ENCODE measurements at regions not wholly inside any gene's neighbourhood (a gene's known extent, or its start where the extent isn't known, plus 50 kb on each side); places are given as distances from the start of the nearest gene placed in this dataset.

DNA sequence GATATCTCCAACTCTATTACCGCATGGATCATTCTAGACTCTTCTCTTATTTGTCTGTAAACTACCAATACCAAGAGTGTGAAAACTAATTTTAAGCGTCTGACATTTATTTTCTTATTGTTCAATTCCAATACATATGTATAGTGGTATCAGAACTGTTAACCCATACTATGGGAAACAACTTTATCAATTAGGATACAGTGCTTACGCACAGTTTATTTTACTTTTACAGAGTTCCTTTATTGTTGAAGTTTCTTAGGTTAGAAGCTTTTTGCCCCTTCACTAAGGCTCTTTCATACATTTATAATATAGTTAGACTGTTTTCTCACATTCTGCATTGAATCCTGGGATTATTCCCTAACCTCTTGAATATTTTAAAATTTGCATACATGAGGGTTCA, 198.8 kb upstream of the RGPD4 start:
- no peak for DNase-seq (ENCODE audit: low read depth)
- no peak overlapping the region for H3K4me3 ChIP-seq (ENCODE audit: low read length)
- TF ChIP-seq, protein P1, sequence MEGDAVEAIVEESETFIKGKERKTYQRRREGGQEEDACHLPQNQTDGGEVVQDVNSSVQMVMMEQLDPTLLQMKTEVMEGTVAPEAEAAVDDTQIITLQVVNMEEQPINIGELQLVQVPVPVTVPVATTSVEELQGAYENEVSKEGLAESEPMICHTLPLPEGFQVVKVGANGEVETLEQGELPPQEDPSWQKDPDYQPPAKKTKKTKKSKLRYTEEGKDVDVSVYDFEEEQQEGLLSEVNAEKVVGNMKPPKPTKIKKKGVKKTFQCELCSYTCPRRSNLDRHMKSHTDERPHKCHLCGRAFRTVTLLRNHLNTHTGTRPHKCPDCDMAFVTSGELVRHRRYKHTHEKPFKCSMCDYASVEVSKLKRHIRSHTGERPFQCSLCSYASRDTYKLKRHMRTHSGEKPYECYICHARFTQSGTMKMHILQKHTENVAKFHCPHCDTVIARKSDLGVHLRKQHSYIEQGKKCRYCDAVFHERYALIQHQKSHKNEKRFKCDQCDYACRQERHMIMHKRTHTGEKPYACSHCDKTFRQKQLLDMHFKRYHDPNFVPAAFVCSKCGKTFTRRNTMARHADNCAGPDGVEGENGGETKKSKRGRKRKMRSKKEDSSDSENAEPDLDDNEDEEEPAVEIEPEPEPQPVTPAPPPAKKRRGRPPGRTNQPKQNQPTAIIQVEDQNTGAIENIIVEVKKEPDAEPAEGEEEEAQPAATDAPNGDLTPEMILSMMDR (IDR thresholded peaks at IDR 0.05; ENCODE audit: insufficient read depth, low read depth, low read length, missing control alignments): no peak

DNA sequence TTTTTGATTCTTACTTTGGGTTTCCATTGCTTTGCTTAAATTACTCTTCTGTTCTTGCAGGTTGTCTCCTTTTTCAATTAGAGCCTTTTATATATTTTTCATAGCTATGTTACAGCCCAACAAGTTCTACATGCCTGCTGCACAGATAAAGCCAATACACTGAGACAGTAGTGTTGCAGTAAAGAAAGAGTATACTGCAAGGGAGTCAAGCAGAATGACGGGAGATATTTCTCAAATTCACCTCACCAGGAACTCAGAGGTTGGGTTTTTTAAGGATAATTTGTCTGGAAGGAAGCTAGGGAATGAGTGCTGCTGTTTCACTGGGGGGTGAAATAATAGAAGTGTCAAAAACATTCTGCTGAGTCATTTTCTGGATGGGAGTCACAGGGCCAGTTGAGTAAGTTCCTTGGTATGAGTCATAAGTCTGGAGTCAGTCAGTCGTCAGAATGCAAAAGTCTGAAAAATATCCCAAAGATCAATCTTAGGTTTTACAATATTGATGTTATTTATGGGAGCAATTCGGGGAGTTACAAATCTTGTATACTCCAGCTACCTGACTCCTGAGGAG, 193.0 kb upstream of the RGPD4 start:
- TF ChIP-seq, protein P1 (IDR thresholded peaks at IDR 0.05; ENCODE audit: insufficient read depth, low read depth, low read length, missing control alignments): no peak
- peak; percentile 91 for DNase-seq (ENCODE audit: low read depth)
- H3K4me3 ChIP-seq (ENCODE audit: low read length): no peak overlapping the region

DNA sequence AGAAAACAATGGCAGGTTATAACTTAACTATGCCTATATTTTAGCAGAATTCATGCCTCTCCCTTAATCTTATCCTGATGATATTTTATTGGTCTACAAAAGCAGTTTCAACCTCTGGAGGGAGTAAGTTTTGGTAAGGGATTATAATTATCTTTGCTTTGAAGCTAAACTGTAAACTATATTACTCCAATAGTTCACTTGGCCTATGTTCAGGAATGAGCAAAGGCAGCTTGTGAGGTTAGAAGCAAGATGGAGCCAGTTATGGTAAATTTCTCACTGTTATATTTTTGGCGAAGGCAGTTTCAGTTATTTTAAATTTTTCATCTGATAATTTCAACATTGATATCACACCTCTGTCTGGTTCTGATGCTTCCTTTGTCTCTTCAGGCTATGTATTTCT, 192.5 kb upstream of the RGPD4 start:
- H3K4me3 ChIP-seq (ENCODE audit: low read length): no peak overlapping the region
- TF ChIP-seq, protein P1 (IDR thresholded peaks at IDR 0.05; ENCODE audit: insufficient read depth, low read depth, low read length, missing control alignments): no peak
- DNase-seq (ENCODE audit: low read depth): no peak

DNA sequence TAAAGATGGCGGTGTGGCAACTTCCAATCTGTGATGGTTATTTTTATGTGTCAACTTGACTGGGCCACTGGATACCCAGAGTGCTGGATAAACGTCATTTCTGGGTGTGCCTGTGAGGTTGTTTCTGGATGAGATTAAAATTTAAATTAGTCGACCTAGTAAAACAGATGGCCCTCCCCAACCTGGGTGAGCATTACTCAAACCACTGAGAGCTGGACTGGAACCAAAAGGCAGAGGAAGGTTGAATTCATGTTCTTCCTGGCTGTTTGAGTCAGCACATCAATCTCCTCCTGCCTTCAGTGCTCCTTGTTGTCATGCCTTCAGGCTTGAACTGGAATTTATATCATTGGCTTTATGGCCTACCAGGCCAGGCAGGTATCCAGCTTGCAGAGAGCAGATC, 190.8 kb upstream of the RGPD4 start:
- TF ChIP-seq, protein P1 (IDR thresholded peaks at IDR 0.05; ENCODE audit: insufficient read depth, low read depth, low read length, missing control alignments): no peak
- H3K4me3 ChIP-seq (ENCODE audit: low read length): no peak overlapping the region
- peak; percentile 88 for DNase-seq (ENCODE audit: low read depth)

DNA sequence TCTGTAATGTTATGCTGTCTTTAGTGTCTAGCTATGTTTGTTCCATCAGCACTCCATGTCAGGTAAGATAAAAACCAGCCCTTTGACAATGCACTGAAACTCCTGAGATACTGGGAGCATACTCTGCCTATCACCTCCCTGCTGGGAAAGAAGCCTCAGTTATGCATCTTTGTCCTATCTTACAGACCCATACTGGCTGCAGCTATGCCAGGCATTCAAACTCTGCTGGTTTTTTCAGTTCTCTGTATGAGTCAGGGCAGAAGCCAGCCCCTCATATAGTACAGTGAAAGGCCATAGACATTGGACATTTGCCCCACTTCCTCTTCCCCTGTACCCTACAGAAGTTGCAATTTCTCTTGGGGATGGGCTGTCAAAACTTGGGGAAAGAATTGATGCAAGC, 181.1 kb upstream of the RGPD4 start:
- DNase-seq (ENCODE audit: low read depth): no peak
- TF ChIP-seq, protein P1 (IDR thresholded peaks at IDR 0.05; ENCODE audit: insufficient read depth, low read depth, low read length, missing control alignments): no peak
- no peak overlapping the region for H3K4me3 ChIP-seq (ENCODE audit: low read length)

DNA sequence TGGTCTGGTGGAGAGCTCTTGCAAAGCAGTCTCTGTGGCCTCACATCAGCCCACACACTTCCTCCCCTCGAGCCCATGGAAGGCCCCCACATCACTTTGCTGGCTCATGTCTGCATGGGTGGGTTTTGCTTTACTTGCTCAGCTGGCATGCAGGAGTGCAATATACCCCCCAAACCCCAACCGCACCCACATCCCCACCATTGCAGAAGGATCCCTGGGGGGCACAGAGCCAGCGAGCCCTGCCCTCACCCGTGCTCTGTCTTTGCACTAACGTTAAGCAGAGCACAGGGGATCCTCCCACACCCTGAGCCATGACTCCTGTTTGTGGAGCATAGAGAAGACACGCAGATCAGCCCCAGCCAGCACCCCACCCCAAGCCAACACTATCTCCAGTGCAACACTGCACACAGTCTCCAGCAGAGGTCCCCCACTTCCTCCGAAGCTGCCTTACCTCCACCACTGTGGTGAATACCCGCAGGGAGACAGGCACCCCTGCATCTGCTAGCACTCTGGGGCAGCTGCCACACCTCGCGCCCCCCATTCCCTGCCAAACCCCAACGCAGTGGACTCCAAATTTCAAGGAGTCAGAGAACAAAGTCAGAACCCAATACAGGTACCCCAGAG, 177.8 kb upstream of the RGPD4 start:
- H3K4me3 ChIP-seq (ENCODE audit: low read length): no peak overlapping the region
- no peak for DNase-seq (ENCODE audit: low read depth)
- TF ChIP-seq, protein P1 (IDR thresholded peaks at IDR 0.05; ENCODE audit: insufficient read depth, low read depth, low read length, missing control alignments): no peak

DNA sequence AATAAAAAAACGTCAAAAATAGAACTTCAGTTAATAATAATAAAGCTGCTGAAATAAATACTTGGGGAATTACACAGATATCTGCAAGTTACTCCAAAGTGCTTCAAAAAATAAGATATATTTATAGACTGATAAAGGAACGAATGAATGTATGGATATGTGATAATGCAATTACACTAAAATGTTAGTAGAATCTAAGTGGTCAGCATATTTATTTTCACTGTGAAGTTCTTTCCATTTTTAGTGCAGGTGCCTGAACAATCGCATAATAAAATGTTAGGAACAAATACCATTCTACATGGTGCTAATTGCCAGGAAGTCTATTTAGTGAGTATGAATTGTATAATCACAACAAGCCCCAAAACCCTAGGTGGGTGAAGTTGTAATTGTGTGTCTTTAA, 169.6 kb upstream of the RGPD4 start:
- no peak for DNase-seq (ENCODE audit: low read depth)
- TF ChIP-seq, protein P1 (IDR thresholded peaks at IDR 0.05; ENCODE audit: insufficient read depth, low read depth, low read length, missing control alignments): no peak
- H3K4me3 ChIP-seq (ENCODE audit: low read length): no peak overlapping the region

Data from epithelial cell of esophagus (primary cell).